ENCODE measurements at regions not wholly inside any gene's neighbourhood (a gene's known extent, or its start where the extent isn't known, plus 50 kb on each side); places are given as distances from the start of the nearest gene placed in this dataset.
A peak's percentile ranks its signal among the peaks of the same experiment; 100 is the strongest.

DNA sequence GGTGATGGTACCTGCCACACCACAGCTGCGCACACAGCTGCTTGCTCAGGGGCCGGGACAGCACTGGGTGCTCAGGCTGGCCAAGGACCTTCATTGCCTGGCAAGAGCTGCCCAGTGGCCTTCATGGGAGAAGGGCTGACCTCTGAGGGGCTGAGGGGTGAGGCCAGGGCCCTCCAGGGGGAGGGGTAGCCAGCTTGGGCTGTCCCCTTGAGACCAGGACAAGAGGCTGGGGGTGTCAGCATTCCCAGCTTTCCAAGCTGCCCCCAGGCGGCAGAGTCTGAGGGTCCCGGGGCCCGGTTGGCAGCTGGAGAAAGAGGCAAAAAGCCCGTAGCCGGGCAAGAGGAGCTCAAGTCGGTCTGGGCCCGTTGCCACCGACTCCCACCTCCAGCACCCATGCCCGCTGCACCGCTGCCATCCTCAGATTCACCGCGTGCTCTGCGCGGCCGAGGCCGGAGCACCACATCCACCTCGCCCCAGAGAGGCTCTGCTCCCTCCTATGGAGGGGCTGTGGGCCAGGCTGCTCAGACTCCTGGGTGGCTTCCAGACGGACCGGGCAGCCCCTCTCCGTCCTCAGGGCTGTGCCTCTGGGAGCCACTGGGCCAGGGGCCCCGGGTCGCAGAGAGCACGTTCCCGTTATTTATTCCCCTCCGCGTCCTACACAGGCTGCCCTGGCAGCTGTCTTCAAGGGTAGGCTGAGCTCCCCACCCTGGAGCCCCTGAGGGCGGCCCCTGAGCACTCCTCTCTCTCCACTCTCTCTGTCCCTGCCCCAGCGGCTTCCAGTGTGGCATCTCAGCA, 51.5 kb downstream of the PLXNA1 start:
- Mint-ChIP-seq H3K4me1 (no peaks in the 10 kb centered on the region), H3K27me3 (ENCODE audit: low read depth) (no peaks in the 10 kb centered on the region; the same call in 1 of the 2 replicates), H3K36me3 (ENCODE audit: insufficient read depth in 1 of 3, low read depth in 3 of 3) (peaks cover 5 to 30% (median 22%) of the 10 kb centered on the region in 3 experiments), H3K9me3 (no peaks in the 10 kb centered on the region), H3K4me3 (no peak overlapping the region; a peak in 1 of 5 replicates), H3K27ac (peak overlapping the region in 1 of 3 experiments; percentile 62; a peak in 2 of 7 replicates)
- no peak overlapping the region for H2BK5ac ChIP-seq (ENCODE audit: insufficient read length, low read length)
- H4K8ac ChIP-seq (replicated peaks; ENCODE audit: insufficient read length, low read depth, low read length), result no peak overlapping the region
- no peak overlapping the region for H3K56ac ChIP-seq (ENCODE audit: insufficient read length, low read depth, low read length)
- no peaks in the 10 kb centered on the region for H3K9me3 ChIP-seq (ENCODE audit: control insufficient read depth, low read depth, low read length)
- H3K79me2 ChIP-seq (ENCODE audit: insufficient read depth, low read length), result no peaks in the 10 kb centered on the region
- H3K14ac ChIP-seq (ENCODE audit: insufficient read depth, low read length), result no peak overlapping the region
- no peaks in the 10 kb centered on the region for H3K4me1 ChIP-seq (ENCODE audit: insufficient read depth, low read length)
- H3K9ac ChIP-seq (ENCODE audit: extremely low read depth, insufficient read length, low read length), result no peak overlapping the region
- TF ChIP-seq, protein P1, sequence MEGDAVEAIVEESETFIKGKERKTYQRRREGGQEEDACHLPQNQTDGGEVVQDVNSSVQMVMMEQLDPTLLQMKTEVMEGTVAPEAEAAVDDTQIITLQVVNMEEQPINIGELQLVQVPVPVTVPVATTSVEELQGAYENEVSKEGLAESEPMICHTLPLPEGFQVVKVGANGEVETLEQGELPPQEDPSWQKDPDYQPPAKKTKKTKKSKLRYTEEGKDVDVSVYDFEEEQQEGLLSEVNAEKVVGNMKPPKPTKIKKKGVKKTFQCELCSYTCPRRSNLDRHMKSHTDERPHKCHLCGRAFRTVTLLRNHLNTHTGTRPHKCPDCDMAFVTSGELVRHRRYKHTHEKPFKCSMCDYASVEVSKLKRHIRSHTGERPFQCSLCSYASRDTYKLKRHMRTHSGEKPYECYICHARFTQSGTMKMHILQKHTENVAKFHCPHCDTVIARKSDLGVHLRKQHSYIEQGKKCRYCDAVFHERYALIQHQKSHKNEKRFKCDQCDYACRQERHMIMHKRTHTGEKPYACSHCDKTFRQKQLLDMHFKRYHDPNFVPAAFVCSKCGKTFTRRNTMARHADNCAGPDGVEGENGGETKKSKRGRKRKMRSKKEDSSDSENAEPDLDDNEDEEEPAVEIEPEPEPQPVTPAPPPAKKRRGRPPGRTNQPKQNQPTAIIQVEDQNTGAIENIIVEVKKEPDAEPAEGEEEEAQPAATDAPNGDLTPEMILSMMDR (conservative IDR thresholded peaks at IDR 0.05), result no peak
- no peak overlapping the region for H2BK20ac ChIP-seq (ENCODE audit: low read depth, low read length, poor library complexity, severe bottlenecking)
- no peak overlapping the region for H2BK12ac ChIP-seq (ENCODE audit: insufficient read length, low read depth, low read length)
- H2BK15ac ChIP-seq (ENCODE audit: low read depth, low read length), result no peak overlapping the region
- no peaks in the 10 kb centered on the region for H3K27me3 ChIP-seq (ENCODE audit: insufficient read depth, low read length)
- H3K4ac ChIP-seq (ENCODE audit: low read depth, low read length), result no peak overlapping the region
- no peak overlapping the region for H2AK5ac ChIP-seq (ENCODE audit: insufficient read length, low read length)
- WGBS (ENCODE audit: extremely low coverage, insufficient read length, low lambda C conversion rate), result no CpG with 5 or more reads among the region's 30 CpGs
- no peak overlapping the region for H3K18ac ChIP-seq (ENCODE audit: insufficient read length, low read depth, low read length)
- H4K5ac ChIP-seq (ENCODE audit: insufficient read length, low read depth, low read length), result no peak overlapping the region
- no peaks in the 10 kb centered on the region for H3K23me2 ChIP-seq (ENCODE audit: insufficient read length, low read depth, low read length, poor library complexity, severe bottlenecking)
- no peak overlapping the region for H4K91ac ChIP-seq (ENCODE audit: insufficient read length, low read depth, low read length)
- H2BK120ac ChIP-seq (ENCODE audit: low read depth, low read length, poor library complexity, severe bottlenecking), result no peak overlapping the region
- H3K4me2 ChIP-seq (ENCODE audit: insufficient read depth, insufficient read length, low read length), result no peak overlapping the region
- no peaks in the 10 kb centered on the region for H3K79me1 ChIP-seq (ENCODE audit: insufficient read depth, low read depth, low read length, poor library complexity, severe bottlenecking)
- no peak overlapping the region for H3T11ph ChIP-seq (ENCODE audit: low read length)
- no peak overlapping the region for H2AFZ ChIP-seq (ENCODE audit: low read length)
- DNase-seq, result no peak
- no peak overlapping the region for H3K27ac ChIP-seq (ENCODE audit: insufficient read length, low read depth, low read length)
- H4K20me1 ChIP-seq (ENCODE audit: control insufficient read depth, insufficient read depth, insufficient read length), result no peaks in the 10 kb centered on the region
- no peak overlapping the region for H3K23ac ChIP-seq (ENCODE audit: insufficient read length, low read depth, low read length)

All from H9 (cell line).